GM18861 (cell line): ENCODE measurements at regions not wholly inside any gene's neighbourhood (a gene's known extent, or its start where the extent isn't known, plus 50 kb on each side); places are given as distances from the start of the nearest gene placed in this dataset.
"Not testable (repeated sequence)": the region's sequence is repeated elsewhere in the genome, so short reads cannot be mapped to it uniquely, and the experiment has no call there.

Experiments
- ATAC-seq: cut with Tn5 transposase; IDR thresholded peaks from one replicate; pipeline ENCODE4 v1.9.1; 2021; ENCODE audit not compliant: unreplicated experiment

- no peak for ATAC-seq
These were observed 1415.6 kb upstream of the PCDH7 start for GRCh38 chr4:29304595-29304994.

GRCh38 chr4:29307256-29307655 lies 1412.9 kb upstream of the PCDH7 start:
- no peak for ATAC-seq

GRCh38 chr4:29307755-29308154 lies 1412.4 kb upstream of the PCDH7 start:
- no peak for ATAC-seq

- no peak for ATAC-seq
These were observed 1411.1 kb upstream of the PCDH7 start for GRCh38 chr4:29309050-29309449.

- ATAC-seq, result no peak
These were observed 1409.9 kb upstream of the PCDH7 start for GRCh38 chr4:29310252-29310651.

GRCh38 chr4:29311247-29311646 lies 1408.9 kb upstream of the PCDH7 start:
- ATAC-seq, result no peak

- ATAC-seq, result no peak
These were observed 1400.4 kb upstream of the PCDH7 start for GRCh38 chr4:29319663-29320340.

GRCh38 chr4:29320947-29321620 lies 1399.1 kb upstream of the PCDH7 start:
- no peak for ATAC-seq

GRCh38 chr4:29326004-29326403 lies 1394.2 kb upstream of the PCDH7 start:
- no peak for ATAC-seq

GRCh38 chr4:29326816-29327215 lies 1393.4 kb upstream of the PCDH7 start:
- no peak for ATAC-seq

GRCh38 chr4:29336861-29337260 lies 1383.3 kb upstream of the PCDH7 start:
- no peak for ATAC-seq

- no peak for ATAC-seq
These were observed 1347.2 kb upstream of the PCDH7 start for GRCh38 chr4:29372971-29373370.

GRCh38 chr4:29375716-29376115 lies 1344.5 kb upstream of the PCDH7 start:
- no peak for ATAC-seq

GRCh38 chr4:29378237-29378636 lies 1341.9 kb upstream of the PCDH7 start:
- not testable (repeated sequence) for ATAC-seq

GRCh38 chr4:29390921-29391320 lies 1329.2 kb upstream of the PCDH7 start:
- ATAC-seq, result no peak

- ATAC-seq, result no peak
These were observed 1315.1 kb upstream of the PCDH7 start for GRCh38 chr4:29405116-29405515.

GRCh38 chr4:29415771-29416170 lies 1304.4 kb upstream of the PCDH7 start:
- no peak for ATAC-seq

GRCh38 chr4:29423836-29424721 lies 1296.1 kb upstream of the PCDH7 start:
- ATAC-seq, result no peak

- ATAC-seq, result no peak
These were observed 1266.8 kb upstream of the PCDH7 start for GRCh38 chr4:29453303-29453820.

GRCh38 chr4:29459926-29460325 lies 1260.2 kb upstream of the PCDH7 start:
- ATAC-seq, result no peak

- no peak for ATAC-seq
These were observed 1253.0 kb upstream of the PCDH7 start for GRCh38 chr4:29467044-29467717.
